Kidney (tissue), 13 donors: ENCODE measurements at regions not wholly inside any gene's neighbourhood (a gene's known extent, or its start where the extent isn't known, plus 50 kb on each side); places are given as distances from the start of the nearest gene placed in this dataset.

ENCODE experiments used
- DNase-seq, 5 donors: peaks; one replicate each; pipeline ENCODE4 v3.0.0-alpha.2; 2013 to 2020
- FAIRE-seq: peaks from 2 replicates; lab custom pipeline; 2012; peaks lifted over from hg19 to GRCh38; lab: Jason Lieb, UNC
- H3K27ac ChIP-seq, 2 donors: one replicate each; pipeline ENCODE4 v1.7.0; 2013; ENCODE audit warnings: low read depth in 2 of 2, low read length in 2 of 2, inconsistent platforms in 1 of 2
- H3K27me3 ChIP-seq: one replicate; pipeline ENCODE4 v1.7.1; 2013; ENCODE audit warnings: low read length, inconsistent platforms; ENCODE audit not compliant: control insufficient read depth, insufficient read depth
- H3K36me3 ChIP-seq, 3 donors: one replicate each; pipeline versions ENCODE4 v1.7.0 to v1.7.1; 2013; ENCODE audit warnings: low read length in 3 of 3, control low read depth in 1 of 3, inconsistent platforms in 1 of 3; ENCODE audit not compliant: insufficient read depth in 3 of 3, control insufficient read depth in 2 of 3
- H3K4me1 ChIP-seq, 3 donors: one replicate each; pipeline versions ENCODE4 v1.7.0 to v1.7.1; 2013; ENCODE audit warnings: low read length in 3 of 3, inconsistent platforms in 1 of 3, low read depth in 1 of 3; ENCODE audit not compliant: control insufficient read depth in 2 of 3, insufficient read depth in 2 of 3
- H3K4me3 ChIP-seq, 3 donors: one replicate each; pipeline versions ENCODE4 v1.7.0 to v1.8.1; 2013; ENCODE audit warnings: low read length in 3 of 3, control low read depth in 1 of 3, inconsistent platforms in 1 of 3
- H3K9ac ChIP-seq, 3 donors: one replicate each; pipeline versions ENCODE4 v1.7.0 to v1.7.1; 2013; ENCODE audit warnings: low read length in 3 of 3, control low read depth in 1 of 3, inconsistent platforms in 1 of 3
- H3K9me3 ChIP-seq, 3 donors: one replicate each; pipeline versions ENCODE4 v1.7.0 to v1.7.1; 2013; ENCODE audit warnings: low read length in 3 of 3, control low read depth in 1 of 3, inconsistent platforms in 1 of 3; ENCODE audit not compliant: control insufficient read depth in 2 of 3, insufficient read depth in 1 of 3
- intact Hi-C: fragments of 100-400 bp; cut with DNase I; formaldehyde crosslinking; loops from one replicate; pipeline ENCODE4 v1.11.1; 2022
- TF ChIP-seq, protein P1 (sequence below): IDR thresholded peaks from 3 replicates; pipeline ENCODE4 v1.5.1; 2012; ENCODE audit warnings: mild to moderate bottlenecking, moderate library complexity, borderline replicate concordance; ENCODE audit not compliant: insufficient read depth; ENCODE audit errors: extremely low read depth
- donor health status: control.
- donor health status: control.
- donor health status: control.
- donor health status: control.
- donor health status: control.
- donor health status: DM: yes; HTN: yes; CAD: no.
- donor health status: Normal renal cell carcinoma (clear cell type).

DNA sequence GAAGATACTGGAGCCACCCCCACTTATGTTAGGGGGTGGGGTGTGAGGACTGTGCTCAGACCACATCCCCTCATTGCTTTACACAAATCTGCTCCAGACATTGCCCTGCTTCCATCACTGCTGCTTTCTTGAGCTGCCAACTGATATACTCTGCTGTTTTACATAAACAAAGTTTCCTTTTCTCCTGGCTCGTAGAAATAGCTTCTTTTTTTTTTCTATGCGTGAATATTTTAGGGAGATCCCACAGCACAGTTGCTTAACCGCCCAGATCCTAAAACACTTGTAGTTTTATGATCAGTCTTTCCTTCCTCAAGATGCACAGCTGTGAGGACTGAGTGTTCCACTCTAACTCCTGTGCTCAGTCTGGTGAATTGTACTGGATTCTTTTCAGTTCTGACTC is 768.4 kb downstream of the PCDH18 start:
- Histone ChIP-seq H3K27ac (no peak overlapping the region), H3K27me3 (no peaks in the 10 kb centered on the region), H3K4me1 (no peaks in the 10 kb centered on the region), H3K9me3 (no peaks in the 10 kb centered on the region), H3K4me3 (no peak overlapping the region), H3K9ac (no peak overlapping the region), H3K36me3 (no peaks in the 10 kb centered on the region)
- no peak for FAIRE-seq
- TF ChIP-seq, protein P1, sequence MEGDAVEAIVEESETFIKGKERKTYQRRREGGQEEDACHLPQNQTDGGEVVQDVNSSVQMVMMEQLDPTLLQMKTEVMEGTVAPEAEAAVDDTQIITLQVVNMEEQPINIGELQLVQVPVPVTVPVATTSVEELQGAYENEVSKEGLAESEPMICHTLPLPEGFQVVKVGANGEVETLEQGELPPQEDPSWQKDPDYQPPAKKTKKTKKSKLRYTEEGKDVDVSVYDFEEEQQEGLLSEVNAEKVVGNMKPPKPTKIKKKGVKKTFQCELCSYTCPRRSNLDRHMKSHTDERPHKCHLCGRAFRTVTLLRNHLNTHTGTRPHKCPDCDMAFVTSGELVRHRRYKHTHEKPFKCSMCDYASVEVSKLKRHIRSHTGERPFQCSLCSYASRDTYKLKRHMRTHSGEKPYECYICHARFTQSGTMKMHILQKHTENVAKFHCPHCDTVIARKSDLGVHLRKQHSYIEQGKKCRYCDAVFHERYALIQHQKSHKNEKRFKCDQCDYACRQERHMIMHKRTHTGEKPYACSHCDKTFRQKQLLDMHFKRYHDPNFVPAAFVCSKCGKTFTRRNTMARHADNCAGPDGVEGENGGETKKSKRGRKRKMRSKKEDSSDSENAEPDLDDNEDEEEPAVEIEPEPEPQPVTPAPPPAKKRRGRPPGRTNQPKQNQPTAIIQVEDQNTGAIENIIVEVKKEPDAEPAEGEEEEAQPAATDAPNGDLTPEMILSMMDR = no peak
- intact Hi-C loops = no loop called here
- no peak for DNase-seq

DNA sequence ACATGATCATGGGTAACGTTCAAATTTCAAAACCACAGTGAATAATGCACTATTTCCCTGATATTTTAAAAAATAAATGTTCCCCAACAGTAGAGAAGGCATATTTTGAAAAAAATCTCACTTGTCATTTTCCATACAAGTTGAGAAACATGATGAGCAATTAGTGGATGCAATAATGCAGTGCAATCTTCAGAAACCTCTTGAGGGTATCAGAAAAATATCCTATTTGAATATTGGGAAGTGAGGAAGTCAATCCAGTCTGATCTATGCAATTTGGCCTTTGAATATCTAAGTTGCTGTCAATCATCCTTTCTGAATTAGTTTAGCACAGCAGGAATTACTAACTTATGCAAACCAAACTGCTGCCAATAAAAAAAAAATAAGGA is 776.8 kb downstream of the PCDH18 start:
- Histone ChIP-seq H3K4me3 (no peak overlapping the region), H3K9me3 (no peaks in the 10 kb centered on the region), H3K36me3 (no peaks in the 10 kb centered on the region), H3K9ac (no peak overlapping the region), H3K27me3 (no peaks in the 10 kb centered on the region), H3K27ac (no peak overlapping the region), H3K4me1 (peaks cover 0 to 3% (median 0%) of the 10 kb centered on the region in 3 donors)
- DNase-seq (no peak), FAIRE-seq (no peak)
- TF ChIP-seq, protein P1 = no peak
- intact Hi-C loops = no loop called here

DNA sequence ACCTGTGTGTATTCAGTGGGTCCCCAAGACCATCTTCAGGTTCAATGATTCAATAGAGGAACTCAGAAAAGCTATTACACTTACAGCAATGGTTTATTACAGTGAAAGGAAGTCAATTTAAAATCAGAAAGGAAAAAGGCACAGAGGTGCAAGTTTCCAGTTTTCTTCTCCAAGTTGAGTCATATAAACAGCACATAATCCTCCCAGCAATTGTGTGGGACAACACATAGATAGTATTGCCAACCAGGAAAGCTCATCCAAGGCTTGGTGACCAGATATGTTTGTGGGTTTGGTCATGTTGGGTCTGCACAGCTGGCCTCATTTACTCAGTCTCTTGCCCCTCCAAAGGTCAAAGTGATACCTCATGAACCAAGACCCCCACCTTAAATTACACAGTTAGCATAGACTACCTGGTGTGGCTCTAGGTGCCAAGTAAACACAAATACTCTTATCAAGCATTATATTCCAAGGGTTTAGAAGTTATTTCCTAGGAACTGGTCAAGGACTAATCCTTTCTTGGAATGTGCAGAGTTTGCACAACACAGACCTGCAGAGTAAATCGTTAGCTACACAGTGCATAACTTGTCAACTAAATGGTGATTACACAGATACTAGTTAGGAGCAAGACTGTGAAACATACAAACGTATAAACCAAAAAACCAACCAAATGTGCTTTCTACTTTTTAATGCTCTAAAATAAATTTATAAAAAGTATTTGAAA is 777.3 kb downstream of the PCDH18 start:
- H3K9ac ChIP-seq = no peak overlapping the region
- no peak overlapping the region for H3K27ac ChIP-seq
- FAIRE-seq (peak; percentile 53), DNase-seq (peak in 2 of 5 donors; percentile 14 to 18)
- H3K4me1 ChIP-seq = peaks cover 0 to 3% (median 0%) of the 10 kb centered on the region in 3 donors
- no peaks in the 10 kb centered on the region for H3K9me3 ChIP-seq
- TF ChIP-seq, protein P1 = no peak
- no peak overlapping the region for H3K4me3 ChIP-seq
- intact Hi-C loops = no loop called here
- no peaks in the 10 kb centered on the region for H3K27me3 ChIP-seq
- H3K36me3 ChIP-seq = no peaks in the 10 kb centered on the region
